HG03060 (cell line): ENCODE measurements at regions not wholly inside any gene's neighbourhood (a gene's known extent, or its start where the extent isn't known, plus 50 kb on each side); places are given as distances from the start of the nearest gene placed in this dataset.
"Not testable (repeated sequence)": the region's sequence is repeated elsewhere in the genome, so short reads cannot be mapped to it uniquely, and the experiment has no call there.

ENCODE experiments used
- ATAC-seq: cut with Tn5 transposase; IDR thresholded peaks from one replicate; pipeline ENCODE4 v1.9.1; 2021; ENCODE audit warnings: low read depth, moderate number of reproducible peaks; ENCODE audit not compliant: unreplicated experiment

DNA sequence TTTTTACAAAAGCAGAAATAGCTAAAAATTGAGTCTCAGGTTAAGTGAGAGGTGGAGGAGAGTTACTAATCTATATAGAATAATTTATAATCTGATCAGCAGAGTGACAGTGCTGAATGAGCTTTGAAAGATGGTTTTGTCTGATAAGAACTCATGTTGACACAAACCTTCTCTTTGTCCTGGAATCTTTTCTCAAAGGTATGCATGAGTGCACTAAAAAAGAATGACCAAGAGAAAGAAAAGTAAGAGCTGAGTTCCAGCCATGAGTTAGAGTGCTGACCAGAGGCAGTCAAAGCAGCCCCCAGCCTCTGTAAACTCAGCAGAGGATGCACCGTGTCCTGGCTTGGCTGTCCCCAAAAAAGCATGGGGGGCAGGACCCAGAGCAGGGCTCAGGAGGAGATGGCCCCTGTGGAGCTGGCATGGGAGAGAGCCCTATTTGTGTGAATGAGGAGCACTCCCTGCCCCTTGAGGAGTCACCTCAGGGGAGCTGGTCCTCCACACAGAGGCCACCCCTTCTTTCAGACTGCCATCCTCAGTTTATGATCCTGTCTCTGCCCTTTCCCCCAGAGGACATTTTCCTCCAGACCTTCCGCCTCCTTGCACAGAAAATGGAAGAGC, 129.8 kb downstream of the SEC23A start:
- ATAC-seq: no peak

DNA sequence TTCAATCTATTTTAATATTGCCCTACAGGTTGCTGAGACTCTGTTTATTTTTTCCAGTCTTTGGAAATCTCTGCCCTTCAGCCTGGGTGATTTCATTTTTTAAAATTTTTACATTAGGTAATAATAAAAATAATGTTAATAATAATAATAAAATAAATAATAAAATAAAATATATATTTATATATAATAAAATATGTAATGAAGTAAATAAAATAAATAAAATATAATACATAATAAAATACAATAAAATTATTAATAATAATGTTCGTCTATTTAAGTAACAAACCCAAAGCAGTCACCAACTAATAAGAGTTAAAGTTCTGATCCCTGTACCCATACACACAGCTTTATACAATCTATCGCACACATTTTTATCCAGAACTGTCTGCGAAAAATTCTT, 130.5 kb downstream of the SEC23A start:
- no peak for ATAC-seq

DNA sequence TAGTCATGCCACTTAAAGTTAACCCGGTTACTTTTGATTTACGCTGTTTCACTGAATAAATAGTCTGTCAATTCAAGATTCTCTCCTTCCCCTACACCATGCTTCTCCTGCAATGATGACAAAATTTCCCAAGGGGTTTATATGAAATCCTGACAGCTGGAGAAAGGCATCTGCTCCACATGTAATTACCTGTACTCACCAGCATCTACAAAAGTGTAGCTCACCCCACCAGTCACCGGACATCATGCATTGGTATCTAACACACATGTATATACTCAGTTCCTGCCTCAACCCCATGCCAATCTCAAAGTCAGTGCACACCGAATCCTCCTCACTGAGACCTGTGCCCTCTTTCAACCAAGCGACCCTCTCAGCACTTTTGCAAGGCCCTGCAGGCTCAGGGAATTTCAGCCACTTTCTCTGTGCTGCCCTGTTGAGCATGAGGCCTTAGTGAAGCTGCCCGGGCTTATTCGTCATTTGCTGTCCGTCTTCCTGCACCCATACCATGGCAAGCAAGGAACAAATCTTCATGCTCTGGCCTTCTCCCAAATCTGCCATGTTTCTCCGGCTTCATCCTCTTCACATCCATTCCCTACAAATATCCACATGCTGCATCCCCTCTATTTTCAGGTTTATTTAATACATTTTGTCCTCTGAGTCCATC, 131.6 kb downstream of the SEC23A start:
- ATAC-seq: no peak

DNA sequence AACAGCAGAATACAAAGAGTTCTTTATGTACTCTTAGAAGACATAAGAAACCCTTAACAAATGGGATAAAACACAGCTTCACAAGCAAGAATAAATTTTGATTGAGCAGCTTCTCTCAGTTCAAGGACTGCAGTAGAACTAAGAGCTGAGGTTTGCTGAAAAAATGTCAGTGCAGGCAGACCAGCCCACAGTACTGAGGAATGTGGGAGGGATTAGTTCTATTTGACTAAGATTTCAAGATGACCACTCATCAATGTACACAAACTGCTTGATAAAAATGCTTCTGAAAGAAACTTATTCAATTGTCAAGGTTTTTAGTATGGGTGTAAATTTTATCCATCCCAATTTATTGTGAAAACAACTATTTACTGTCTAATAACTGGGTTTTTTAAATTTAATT, 138.4 kb downstream of the SEC23A start:
- no peak for ATAC-seq

DNA sequence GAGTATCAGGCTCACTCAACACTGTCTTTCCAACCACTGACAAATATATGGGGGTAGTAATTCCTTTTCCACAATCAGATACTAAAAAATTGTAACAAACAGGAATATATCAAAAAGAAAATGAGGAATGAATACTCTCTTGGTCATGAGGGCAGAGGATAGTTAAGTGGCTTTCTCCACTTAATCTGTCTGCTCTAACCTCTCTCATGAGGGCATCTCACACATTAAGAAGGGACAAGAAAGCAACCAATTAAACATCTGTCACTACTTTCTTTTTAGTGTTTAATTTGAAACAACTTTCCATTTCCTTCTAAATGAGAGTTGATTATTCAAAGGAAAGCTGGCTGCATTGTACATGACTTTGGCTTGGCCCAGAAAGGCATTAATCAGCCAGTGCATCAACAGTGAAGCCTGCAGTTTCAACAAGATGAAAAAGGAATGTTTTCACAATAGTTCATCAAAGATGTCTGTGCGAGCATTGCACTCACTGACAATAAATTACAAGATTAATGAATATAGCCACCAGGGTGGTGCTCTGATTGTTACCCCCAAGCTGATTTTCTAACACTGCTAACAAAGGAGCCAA, 142.0 kb downstream of the SEC23A start:
- ATAC-seq: no peak

DNA sequence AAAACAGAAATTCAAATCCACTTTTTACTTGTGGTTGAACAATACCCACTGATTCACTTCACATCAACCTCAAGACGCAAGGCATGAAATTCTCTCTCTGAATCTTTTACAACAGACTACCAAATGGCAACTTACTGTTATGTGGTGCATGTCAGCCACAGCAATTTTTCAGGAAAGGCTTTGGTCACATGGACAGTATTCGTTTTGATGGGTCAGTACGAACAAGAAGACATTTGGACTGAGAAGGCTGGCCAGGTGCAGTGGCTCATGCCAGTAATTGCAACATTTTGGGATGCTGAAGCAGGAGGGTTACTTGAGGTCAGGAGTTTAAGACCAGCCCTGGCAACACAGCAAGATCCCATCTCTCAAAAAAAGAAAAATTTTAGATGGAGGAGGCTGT, 144.0 kb downstream of the SEC23A start:
- no peak for ATAC-seq

DNA sequence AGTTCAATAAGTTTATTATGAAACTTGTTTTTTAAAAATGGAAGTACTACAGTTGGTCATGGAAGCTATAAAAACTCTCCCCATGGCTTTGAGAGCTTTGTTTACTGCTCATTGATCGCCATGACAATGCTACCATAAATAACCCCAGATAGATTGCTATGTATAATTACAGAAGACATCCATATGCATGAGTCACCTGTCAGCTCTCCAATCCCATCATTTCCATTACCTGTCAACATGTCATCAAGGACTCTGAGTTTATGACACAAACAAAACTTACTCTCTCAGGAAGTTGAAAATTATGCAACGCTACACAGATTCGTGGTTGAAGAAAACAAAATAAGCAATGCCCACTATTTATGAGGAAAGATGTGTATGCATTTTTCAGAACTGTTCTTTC, 144.4 kb downstream of the SEC23A start:
- ATAC-seq: no peak

DNA sequence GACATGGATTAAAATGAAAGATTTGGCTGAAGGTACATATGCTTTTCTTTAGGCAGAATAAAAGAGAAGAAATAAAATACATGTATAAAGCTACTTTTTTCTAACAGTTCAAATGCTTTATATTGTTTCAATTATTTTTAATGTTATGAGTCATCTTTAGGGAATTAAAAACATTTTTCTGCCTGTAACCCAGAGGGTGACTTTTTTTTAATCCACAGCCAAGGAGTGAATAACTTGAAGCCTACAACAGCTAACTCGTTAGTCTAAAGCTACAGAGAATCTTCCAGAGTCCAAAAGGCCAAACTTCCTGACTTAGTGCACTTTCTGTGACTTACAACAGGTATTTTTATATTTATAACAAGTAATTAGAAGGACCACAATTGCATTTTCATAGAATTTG, 151.6 kb downstream of the SEC23A start:
- no peak for ATAC-seq

DNA sequence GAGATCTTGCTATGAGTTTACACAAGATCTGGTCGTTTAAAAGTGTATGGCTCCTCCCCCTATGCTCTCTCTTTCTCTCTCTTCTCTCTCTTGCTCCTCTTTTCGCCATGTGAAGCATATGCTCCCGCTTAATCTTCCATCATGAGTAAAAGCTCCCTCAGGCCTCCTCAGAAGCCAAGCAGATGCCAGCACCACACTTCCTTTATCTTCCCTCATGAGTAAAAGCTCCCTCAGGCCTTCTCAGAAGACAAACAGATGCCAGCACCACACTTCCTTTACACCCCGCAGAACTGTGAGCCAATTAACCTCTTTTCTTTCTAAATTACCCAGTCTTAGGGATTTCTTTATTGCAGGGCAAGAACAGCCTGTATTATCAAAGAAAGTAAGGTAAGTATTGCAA, 152.4 kb downstream of the SEC23A start:
- no peak for ATAC-seq

DNA sequence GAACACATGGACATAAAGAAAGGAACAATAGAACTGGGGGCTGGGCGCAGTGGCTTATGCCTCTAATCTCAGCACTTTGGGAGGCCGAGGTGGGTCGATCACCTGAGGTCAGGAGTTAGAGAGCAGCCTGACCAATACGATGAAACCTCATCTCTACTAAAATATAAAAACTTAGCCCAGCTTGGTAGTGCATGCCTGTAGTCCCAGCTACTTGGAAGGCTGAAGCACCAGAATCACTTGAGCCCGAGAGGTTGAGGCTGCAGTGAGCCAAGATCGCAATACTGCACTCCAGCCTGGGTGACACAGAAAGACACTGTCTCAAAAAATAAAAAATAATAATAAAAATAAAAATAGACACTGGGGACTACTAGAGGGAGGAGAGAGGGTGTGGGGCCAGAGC, 154.5 kb downstream of the SEC23A start:
- no peak for ATAC-seq

DNA sequence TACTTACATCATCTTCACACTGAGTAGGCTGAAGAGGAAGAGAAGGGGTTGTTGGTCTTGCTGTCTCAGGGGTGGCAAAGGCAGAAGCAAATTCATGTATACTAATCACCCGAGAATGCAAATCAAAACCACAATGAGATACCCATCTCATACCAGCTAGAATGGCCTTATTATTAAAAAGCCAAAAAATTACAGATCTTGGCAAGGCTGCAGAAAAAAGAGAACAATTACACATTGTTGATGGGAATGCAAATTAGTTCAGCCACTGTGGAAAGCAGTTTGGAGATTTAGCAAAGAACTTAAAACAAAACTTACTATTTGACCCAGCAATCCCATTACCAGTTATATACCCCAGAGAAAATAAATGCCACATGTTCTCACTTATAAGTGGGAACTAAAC, 154.9 kb downstream of the SEC23A start:
- no peak for ATAC-seq

DNA sequence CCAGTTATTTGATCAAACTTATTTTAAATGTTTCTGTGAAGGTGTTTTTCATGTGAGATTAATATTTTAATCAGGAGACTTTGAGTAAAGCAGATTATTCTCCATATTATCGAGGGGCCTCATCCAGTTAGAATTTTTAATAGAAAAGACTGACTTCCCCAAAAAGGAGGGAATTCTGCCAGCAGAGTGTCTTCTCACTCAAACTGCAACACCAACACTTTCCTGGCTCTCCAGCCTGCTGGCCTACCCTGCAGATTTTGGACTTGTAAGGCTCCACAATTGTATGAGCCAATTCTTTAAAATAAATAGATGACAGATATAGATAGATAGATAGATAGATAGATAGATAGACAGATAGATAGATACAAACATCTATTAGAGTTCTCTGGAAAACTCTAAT, 155.7 kb downstream of the SEC23A start:
- ATAC-seq: no peak

DNA sequence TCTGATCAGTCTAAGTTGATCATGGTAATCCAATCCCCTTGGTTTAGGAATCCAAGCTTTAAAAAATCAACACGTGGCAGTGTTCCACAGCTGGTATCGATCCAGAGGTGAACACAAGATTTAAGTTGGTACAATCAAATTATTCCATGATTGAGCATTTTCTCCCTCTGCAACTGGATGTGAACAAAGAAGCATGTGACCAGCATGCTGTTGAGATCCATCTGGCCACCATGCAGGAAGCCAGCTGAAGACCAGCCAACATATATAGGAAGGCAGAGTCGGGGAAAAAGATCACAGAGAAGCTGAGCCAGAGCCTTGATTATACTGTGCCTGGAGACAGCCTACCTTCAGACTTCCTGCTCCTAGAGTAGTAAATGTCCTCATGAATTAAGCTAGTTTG, 158.3 kb downstream of the SEC23A start:
- ATAC-seq: no peak

DNA sequence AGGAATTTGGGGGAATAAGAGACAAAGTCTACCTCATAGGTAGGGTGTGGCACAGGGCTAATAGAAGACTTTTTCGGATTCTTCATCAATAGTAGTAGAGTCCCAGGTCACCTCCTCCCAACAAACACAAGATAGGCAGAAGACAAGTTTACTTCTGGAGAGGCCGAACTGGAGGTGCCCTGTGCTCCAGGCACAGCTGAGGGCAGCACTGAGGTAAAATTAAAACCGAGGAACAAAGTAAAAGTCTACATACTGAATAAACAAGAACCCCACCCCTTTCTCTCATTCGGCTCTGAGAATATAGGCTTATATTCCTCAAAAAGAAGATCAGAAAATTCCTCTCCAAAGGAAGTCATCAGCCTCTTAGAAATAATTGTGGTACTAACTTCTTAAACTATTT, 161.5 kb downstream of the SEC23A start:
- no peak for ATAC-seq

DNA sequence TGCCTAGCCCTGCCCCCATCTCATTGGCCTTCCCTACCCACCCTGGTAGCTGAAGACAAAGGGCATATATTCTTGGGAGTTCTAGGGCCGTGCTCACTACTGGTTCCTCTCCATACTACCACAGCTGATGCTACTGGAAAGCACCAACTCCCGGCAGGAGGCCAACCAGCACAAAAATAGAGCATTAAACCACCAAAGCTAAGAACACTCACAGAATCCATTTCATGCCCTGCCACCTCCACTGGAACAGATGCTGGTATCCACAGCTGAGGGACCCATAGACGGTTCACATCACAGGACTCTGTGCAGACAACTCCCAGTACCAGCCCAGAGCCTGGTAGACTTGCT, 170.4 kb downstream of the SEC23A start:
- not testable (repeated sequence) for ATAC-seq

DNA sequence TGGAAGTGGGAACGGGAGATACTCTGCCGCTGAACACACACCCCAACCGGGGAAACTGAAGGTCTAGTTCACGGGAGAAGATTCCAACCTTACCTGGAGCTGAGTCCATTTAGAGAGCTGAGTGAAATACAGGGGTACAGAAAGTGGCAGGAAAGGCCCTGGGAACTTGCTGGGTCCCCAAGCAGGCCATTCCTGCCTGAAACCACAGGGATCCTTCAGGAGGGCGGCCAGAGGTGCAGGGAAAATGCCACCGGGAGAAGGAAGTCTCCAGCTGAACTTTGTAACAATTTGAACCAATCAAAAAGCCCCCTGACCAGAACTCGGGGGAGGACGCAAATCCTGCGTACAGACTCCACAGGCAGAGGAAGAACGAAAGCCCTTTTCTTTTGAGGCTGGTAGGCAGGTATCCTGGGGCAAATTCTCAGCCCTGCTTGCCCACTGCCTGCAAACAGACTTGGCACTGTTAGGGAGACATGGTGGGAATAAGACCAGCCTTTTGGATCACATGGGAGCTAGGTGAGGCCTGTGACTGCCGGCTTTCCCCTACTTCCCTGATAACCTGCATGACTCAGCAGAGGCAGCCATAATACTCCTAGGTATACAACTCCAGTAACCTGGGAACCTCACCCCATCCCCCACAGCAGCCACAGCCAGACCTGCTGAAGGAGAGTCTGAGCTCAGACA, 170.9 kb downstream of the SEC23A start:
- no peak for ATAC-seq

DNA sequence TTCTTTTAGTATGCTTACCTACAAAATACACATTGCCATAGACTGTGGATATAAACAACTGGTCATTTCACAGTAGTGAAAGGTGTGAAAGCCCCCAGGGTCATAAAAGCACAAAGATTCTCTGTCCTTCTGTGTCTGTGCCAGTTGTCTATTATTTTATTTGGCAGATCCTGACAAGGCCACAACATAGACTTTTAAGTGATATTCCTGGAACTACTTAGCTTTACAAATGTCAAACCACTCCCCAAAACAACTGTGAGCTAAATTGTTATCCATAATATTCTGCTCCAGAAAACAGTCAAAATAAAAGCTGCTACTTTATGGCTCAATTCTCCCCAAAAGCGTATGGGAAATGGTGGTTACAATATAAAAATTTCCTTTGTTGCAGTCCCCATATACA, 172.1 kb downstream of the SEC23A start:
- no peak for ATAC-seq

DNA sequence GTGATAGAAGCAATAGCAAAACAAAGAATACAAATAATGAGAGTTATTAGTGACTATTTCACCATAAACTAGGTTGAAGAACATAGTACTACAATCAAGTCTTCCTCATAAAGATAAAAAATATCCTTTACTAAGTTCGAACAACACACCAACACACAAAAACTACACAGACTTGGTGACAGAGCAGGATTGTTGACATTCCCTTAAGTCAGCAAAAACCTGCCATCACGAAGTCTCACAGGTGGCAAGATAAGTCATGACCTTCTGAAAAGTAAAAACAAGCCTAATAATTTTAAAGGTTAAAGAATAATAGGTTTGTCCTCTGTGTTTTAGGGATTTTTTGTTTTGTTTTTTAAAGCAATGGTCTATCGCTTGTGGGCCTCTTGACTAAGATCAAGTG, 173.0 kb downstream of the SEC23A start:
- ATAC-seq: no peak

DNA sequence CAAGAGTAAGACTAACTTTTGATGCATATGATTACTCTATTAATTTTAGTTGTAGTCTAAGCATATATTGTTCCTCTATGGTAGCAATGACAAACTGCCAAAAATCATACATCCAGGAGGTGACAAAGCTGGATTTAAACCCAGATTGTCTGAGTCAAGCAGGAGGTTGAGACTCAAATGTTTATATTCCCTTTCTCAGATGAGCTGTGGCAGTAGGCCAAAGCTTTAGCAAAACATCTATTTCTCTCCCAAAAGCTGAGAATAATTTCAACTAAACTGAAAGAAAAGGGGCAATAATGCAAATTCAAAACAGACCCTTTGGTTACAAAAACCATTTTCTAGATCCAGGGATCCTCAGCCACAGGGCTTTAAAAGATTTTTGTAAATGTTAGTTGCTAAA, 173.6 kb downstream of the SEC23A start:
- no peak for ATAC-seq

DNA sequence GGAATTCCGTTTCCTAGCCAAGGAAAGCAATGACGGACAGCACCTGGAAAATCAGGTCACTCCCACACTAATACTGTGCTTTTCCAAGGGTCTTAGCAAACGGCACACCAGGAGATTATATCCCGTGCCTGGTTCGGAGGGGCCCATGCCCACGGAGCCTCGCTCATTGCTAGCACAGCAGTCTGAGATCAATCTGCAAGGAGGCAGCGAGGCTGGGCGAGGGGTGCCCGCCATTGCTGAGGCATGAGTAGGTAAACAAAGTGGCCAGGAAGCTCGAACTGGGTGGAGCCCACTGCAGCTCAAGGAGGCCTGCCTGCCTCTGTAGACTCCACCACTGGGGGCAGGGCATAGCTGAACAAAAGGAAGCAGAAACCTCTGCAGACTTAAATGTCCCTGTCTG, 181.1 kb downstream of the SEC23A start:
- ATAC-seq: not testable (repeated sequence)

DNA sequence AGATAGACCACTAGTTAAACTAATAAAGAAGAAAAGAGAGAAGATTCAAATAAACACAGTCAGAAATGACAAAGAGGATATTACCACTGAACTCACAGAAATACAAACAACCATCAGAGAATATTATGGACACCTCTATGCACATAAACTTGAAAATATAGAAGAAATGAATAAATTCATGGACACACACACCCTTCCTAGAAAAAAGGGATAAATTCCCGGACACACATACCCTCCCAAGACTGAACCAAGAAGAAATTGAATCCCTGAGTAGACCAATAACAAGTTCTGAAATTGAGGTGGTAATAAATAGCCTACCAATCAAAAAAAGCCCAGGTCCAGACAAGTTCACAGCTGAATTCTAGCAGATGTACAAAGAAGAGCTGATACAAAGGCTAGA, 187.9 kb downstream of the SEC23A start:
- no peak for ATAC-seq

DNA sequence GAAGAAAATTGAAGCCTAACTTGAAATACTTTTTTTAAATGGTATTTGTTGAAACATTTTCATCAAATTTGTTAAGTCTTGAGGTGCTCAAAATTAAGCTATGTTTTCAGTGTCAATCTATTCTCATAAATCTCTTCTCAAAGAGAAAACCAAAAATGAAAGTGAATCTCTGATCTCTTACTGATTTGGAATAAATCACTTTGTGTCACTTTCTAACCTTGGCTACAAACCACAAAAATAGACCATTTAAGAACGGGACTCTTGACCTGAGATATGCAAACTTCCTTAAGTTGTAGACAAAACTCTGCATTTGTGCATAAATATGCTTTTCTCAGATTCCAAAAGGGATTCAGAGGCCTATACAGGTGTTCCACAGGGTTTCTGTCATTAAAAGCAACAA, 192.9 kb downstream of the SEC23A start:
- no peak for ATAC-seq
